Transverse colon (tissue), 3 donors: ENCODE measurements at regions not wholly inside any gene's neighbourhood (a gene's known extent, or its start where the extent isn't known, plus 50 kb on each side); places are given as distances from the start of the nearest gene placed in this dataset.

ENCODE experiments used
- CTCF ChIP-seq, 5 experiments: fragments of 200-600 bp in 3 of 5; fragments of 450-650 bp in 2 of 5; sonication (generic) in 3 of 5; IDR thresholded peaks; 1 replicate in 2 of 5; 2 replicates in 3 of 5; pipeline ENCODE4 v1.5.1; 2016 to 2017; ENCODE audit warnings: antibody characterized with exemption in 5 of 5, inconsistent platforms in 3 of 5, mild to moderate bottlenecking in 2 of 5, moderate library complexity in 1 of 5
- EP300 ChIP-seq: sonication (generic); formaldehyde crosslinking; IDR thresholded peaks from one replicate; pipeline ENCODE4 v1.6.1; 2017; ENCODE audit warnings: antibody characterized with exemption, low read depth
- POLR2A ChIP-seq: fragments of 450-650 bp; IDR thresholded peaks from one replicate; pipeline ENCODE4 v1.6.1; 2016; ENCODE audit warnings: antibody characterized with exemption, mild to moderate bottlenecking, moderate library complexity

GRCh38 chr14:97946641-97947040 lies 1149.5 kb downstream of the VRK1 start:
- TF ChIP-seq CTCF (IDR thresholded peaks at IDR 0.05) (no peak), POLR2A (no peak), EP300 (no peak)
